Esophagus muscularis mucosa (tissue), 4 donors: ENCODE measurements at regions not wholly inside any gene's neighbourhood (a gene's known extent, or its start where the extent isn't known, plus 50 kb on each side); places are given as distances from the start of the nearest gene placed in this dataset.

Experiments
- CTCF ChIP-seq, 3 experiments: fragments of 200-600 bp in 2 of 3; fragments of 450-650 bp in 1 of 3; sonication (generic) in 2 of 3; IDR thresholded peaks; one replicate each; pipeline ENCODE4 v1.5.1; 2017 to 2019; ENCODE audit warnings: antibody characterized with exemption in 3 of 3, mild to moderate bottlenecking in 2 of 3, moderate library complexity in 1 of 3
- EP300 ChIP-seq: sonication (generic); formaldehyde crosslinking; IDR thresholded peaks from one replicate; pipeline ENCODE4 v1.6.1; 2017; ENCODE audit warnings: antibody characterized with exemption
- POLR2A ChIP-seq: fragments of 450-650 bp; IDR thresholded peaks from one replicate; pipeline ENCODE4 v1.6.1; 2017; ENCODE audit warnings: antibody characterized with exemption, moderate library complexity, mild to moderate bottlenecking, low read depth
- POLR2AphosphoS5 ChIP-seq, 2 donors: sonication (generic); formaldehyde crosslinking; IDR thresholded peaks; one replicate each; pipeline ENCODE4 v1.6.1; 2017; ENCODE audit warnings: antibody characterized with exemption in 2 of 2

GRCh38 chr6:119781365-119781764, 431.8 kb upstream of the MAN1A1 start:
- no peak for TF ChIP-seq EP300
- no peak for TF ChIP-seq POLR2A
- no peak for TF ChIP-seq POLR2AphosphoS5 (IDR thresholded peaks at IDR 0.05)
- no peak for TF ChIP-seq CTCF (IDR thresholded peaks at IDR 0.05)
